HCT116 (cell line): ENCODE measurements at regions not wholly inside any gene's neighbourhood (a gene's known extent, or its start where the extent isn't known, plus 50 kb on each side); places are given as distances from the start of the nearest gene placed in this dataset.

ENCODE experiments used
- EZH2 ChIP-seq: fragments of 200-600 bp; sonication (generic); IDR thresholded peaks from 2 replicates; pipeline ENCODE4 v1.6.1; 2017; ENCODE audit warnings: antibody characterized with exemption, mixed run types
- POLR2A ChIP-seq: IDR thresholded peaks from 2 replicates; pipeline ENCODE4 v1.7.0; 2011; ENCODE audit warnings: borderline replicate concordance; ENCODE audit not compliant: insufficient read depth, insufficient read length; ENCODE audit errors: extremely low read depth
- SP1 ChIP-seq: IDR thresholded peaks from 2 replicates; pipeline ENCODE4 v1.6.1; 2012; ENCODE audit warnings: low read depth
- YY1 ChIP-seq: IDR thresholded peaks from 2 replicates; pipeline ENCODE4 v1.6.1; 2011; ENCODE audit warnings: low read length, low read depth, moderate library complexity, mild to moderate bottlenecking; ENCODE audit not compliant: insufficient replicate concordance; ENCODE audit errors: extremely low read depth
- TF ChIP-seq, protein P1 (sequence below): IDR thresholded peaks from 2 replicates; pipeline ENCODE4 v1.6.1; 2012
- TF ChIP-seq, protein P2 (sequence below), 3 experiments: fragments of 200-600 bp in 1 of 3; sonication (generic) in 1 of 3; IDR thresholded peaks in 2 of 3; conservative IDR thresholded peaks in 1 of 3; 2 replicates each; pipeline ENCODE4 v1.5.1; 2012 to 2017; ENCODE audit warnings: low read depth in 2 of 3, low read length in 2 of 3, antibody characterized with exemption in 1 of 3, borderline replicate concordance in 1 of 3, control low read depth in 1 of 3, mild to moderate bottlenecking in 1 of 3, mixed read lengths in 1 of 3, mixed run types in 1 of 3, moderate library complexity in 1 of 3; ENCODE audit not compliant: insufficient read depth in 1 of 3
- TF ChIP-seq, protein P3 (sequence below): IDR thresholded peaks from 2 replicates; pipeline ENCODE4 v1.6.1; 2012; ENCODE audit warnings: low read depth

DNA sequence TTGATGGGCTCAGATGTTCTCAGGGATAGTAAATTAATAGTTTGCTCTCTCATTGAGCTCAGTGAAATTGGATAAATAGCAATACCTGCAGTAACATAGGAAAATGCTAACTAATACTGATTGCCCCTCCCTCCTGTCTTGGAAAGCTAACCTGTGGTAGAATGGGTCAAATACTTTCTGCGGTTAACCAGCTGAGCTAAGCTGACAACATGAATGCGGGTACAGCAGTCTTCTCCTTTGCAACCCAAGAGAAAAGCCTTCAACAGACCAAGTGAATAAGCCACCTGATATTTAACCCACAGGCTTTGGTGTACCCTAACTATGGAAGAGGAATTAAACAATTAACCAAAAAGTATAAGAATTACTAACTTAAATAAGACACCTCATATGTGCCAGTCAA, 408.3 kb upstream of the MAF start:
- TF ChIP-seq EZH2 (no peak), YY1 (no peak), SP1 (no peak), POLR2A (no peak)
- TF ChIP-seq, protein P1, sequence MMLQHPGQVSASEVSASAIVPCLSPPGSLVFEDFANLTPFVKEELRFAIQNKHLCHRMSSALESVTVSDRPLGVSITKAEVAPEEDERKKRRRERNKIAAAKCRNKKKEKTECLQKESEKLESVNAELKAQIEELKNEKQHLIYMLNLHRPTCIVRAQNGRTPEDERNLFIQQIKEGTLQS = no peak
- TF ChIP-seq, protein P2, sequence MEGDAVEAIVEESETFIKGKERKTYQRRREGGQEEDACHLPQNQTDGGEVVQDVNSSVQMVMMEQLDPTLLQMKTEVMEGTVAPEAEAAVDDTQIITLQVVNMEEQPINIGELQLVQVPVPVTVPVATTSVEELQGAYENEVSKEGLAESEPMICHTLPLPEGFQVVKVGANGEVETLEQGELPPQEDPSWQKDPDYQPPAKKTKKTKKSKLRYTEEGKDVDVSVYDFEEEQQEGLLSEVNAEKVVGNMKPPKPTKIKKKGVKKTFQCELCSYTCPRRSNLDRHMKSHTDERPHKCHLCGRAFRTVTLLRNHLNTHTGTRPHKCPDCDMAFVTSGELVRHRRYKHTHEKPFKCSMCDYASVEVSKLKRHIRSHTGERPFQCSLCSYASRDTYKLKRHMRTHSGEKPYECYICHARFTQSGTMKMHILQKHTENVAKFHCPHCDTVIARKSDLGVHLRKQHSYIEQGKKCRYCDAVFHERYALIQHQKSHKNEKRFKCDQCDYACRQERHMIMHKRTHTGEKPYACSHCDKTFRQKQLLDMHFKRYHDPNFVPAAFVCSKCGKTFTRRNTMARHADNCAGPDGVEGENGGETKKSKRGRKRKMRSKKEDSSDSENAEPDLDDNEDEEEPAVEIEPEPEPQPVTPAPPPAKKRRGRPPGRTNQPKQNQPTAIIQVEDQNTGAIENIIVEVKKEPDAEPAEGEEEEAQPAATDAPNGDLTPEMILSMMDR (IDR thresholded peaks at IDR 0.05 in 2 of 3, conservative IDR thresholded peaks at IDR 0.05 in 1 of 3; ENCODE audit: borderline replicate concordance in 1 of 3, insufficient read depth in 1 of 3, low read depth in 2 of 3, low read length in 2 of 3) = no peak
- TF ChIP-seq, protein P3, sequence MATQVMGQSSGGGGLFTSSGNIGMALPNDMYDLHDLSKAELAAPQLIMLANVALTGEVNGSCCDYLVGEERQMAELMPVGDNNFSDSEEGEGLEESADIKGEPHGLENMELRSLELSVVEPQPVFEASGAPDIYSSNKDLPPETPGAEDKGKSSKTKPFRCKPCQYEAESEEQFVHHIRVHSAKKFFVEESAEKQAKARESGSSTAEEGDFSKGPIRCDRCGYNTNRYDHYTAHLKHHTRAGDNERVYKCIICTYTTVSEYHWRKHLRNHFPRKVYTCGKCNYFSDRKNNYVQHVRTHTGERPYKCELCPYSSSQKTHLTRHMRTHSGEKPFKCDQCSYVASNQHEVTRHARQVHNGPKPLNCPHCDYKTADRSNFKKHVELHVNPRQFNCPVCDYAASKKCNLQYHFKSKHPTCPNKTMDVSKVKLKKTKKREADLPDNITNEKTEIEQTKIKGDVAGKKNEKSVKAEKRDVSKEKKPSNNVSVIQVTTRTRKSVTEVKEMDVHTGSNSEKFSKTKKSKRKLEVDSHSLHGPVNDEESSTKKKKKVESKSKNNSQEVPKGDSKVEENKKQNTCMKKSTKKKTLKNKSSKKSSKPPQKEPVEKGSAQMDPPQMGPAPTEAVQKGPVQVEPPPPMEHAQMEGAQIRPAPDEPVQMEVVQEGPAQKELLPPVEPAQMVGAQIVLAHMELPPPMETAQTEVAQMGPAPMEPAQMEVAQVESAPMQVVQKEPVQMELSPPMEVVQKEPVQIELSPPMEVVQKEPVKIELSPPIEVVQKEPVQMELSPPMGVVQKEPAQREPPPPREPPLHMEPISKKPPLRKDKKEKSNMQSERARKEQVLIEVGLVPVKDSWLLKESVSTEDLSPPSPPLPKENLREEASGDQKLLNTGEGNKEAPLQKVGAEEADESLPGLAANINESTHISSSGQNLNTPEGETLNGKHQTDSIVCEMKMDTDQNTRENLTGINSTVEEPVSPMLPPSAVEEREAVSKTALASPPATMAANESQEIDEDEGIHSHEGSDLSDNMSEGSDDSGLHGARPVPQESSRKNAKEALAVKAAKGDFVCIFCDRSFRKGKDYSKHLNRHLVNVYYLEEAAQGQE = no peak
